ENCODE measurements at regions not wholly inside any gene's neighbourhood (a gene's known extent, or its start where the extent isn't known, plus 50 kb on each side); places are given as distances from the start of the nearest gene placed in this dataset.

- TF ChIP-seq POLR2A (IDR thresholded peaks at IDR 0.05; ENCODE audit: low read depth, low read length) = no peak
- TF ChIP-seq POLR2AphosphoS5 (IDR thresholded peaks at IDR 0.05; ENCODE audit: low read depth, low read length) = no peak
- no peak for TF ChIP-seq POU2F2 (IDR thresholded peaks at IDR 0.05; ENCODE audit: low read depth, low read length)
- no peak for TF ChIP-seq SPI1 (IDR thresholded peaks at IDR 0.05; ENCODE audit: low read depth, low read length)
These were observed 1578.3 kb downstream of the OLFM4 start for GRCh38 chr13:54606944-54607343.
